ENCODE measurements at regions not wholly inside any gene's neighbourhood (a gene's known extent, or its start where the extent isn't known, plus 50 kb on each side); places are given as distances from the start of the nearest gene placed in this dataset.

DNA sequence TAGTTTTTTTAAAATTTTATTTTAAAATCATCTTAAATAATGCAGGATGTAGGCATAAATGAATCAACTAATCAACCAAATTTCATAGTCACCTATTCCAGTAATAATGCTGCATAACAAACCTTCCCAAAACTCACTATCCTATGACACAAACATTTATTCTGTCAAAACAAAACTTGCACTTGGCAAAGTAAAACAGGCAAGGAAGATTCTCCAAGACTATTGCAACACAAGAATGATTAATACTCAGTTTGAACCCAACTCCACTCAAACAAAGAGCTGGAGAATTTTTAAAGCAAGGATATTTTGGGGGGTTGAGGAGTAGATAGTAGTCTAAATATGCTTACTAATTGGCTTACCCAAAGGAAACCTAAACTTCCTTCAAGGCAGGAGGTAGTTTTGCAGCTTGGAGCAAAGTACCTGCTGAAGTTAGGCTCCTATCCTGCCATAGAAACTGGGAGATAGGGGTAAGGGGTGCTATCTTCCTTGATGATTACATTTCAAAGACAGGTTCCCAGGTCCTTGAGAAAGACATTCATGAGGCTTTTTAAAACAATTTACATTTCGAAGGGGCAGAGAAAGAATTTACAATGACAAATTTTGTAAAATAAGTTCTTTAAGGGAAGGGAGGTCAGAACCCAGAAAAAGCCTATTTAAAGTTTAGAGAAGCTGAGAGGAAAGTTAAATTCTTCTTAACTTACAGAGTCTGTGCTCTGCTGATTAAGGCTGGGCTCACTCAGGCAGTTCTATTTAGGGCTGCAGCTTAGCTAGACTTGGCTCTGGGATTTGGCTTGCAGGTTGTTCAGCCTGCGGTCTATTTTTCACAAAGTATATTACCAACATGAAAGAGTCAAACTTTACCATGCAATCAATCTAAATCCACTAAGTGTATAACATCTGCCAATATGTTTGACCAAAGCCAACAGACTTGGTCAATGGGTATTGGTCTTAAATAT, 549.0 kb downstream of the KCTD12 start:
- dilution Hi-C loops (cut with MboI; ENCODE audit: extremely low pct_ligation_motif_present, low sequenced_read_pairs) (no loop called here), intact Hi-C loops (cut with micrococcal nuclease) (no loop called here)
- H3K36me3 ChIP-seq (ENCODE audit: control insufficient read depth in 2 of 2, extremely low read depth in 1 of 2, insufficient read depth in 2 of 2, low read length in 2 of 2) = no peaks in the 10 kb centered on the region
- H3K4me2 ChIP-seq (ENCODE audit: insufficient read depth, low read length) = no peak overlapping the region
- H3K9me3 ChIP-seq (replicated peaks; ENCODE audit: control insufficient read depth, insufficient read depth, low read length) = no peaks in the 10 kb centered on the region
- no peak for FAIRE-seq
- no peak overlapping the region for H3K9ac ChIP-seq (replicated peaks; ENCODE audit: extremely low read depth, insufficient read depth, low read length)
- no peaks in the 10 kb centered on the region for H3K9me1 ChIP-seq (replicated peaks; ENCODE audit: control insufficient read depth, extremely low read depth, insufficient read depth, low read length)
- no TSS peak for BruUV-seq (replicated peaks)
- no peak for DNase-seq (ENCODE audit: low read depth, low spot score)
- H3K79me2 ChIP-seq (ENCODE audit: control insufficient read depth, insufficient read depth, low read length) = no peaks in the 10 kb centered on the region
- ChIA-PET POLR2A (no interaction called here), CTCF (no interaction called here)
- no peaks in the 10 kb centered on the region for H3K4me1 ChIP-seq (ENCODE audit: control insufficient read depth, extremely low read depth, insufficient read depth, low read length)
- H3K27ac ChIP-seq (ENCODE audit: insufficient read depth, low read depth, low read length) = no peak overlapping the region
- H3K4me3 ChIP-seq (replicated peaks in 1 of 3; ENCODE audit: insufficient read depth in 1 of 3, low read depth in 1 of 3, low read length in 3 of 3) = no peak overlapping the region
- H4K20me1 ChIP-seq (replicated peaks; ENCODE audit: control insufficient read depth, extremely low read depth, insufficient read depth, low read length) = no peaks in the 10 kb centered on the region
- no peaks in the 10 kb centered on the region for H3K27me3 ChIP-seq (ENCODE audit: control insufficient read depth in 2 of 2, insufficient read depth in 2 of 2, low read length in 2 of 2)
- no peak overlapping the region for H2AFZ ChIP-seq (ENCODE audit: low read depth, low read length)
- TF ChIP-seq JUN (IDR thresholded peaks at IDR 0.05; ENCODE audit: borderline replicate concordance, insufficient read depth, insufficient read length, low read depth) (no peak), MYC (IDR thresholded peaks at IDR 0.05; ENCODE audit: low read depth, low read length) (no peak), EZH2 (IDR thresholded peaks at IDR 0.05; ENCODE audit: borderline replicate concordance, low read depth, low read length, severe bottlenecking) (no peak), POLR2AphosphoS5 (IDR thresholded peaks at IDR 0.05; ENCODE audit: insufficient read depth, low read depth, low read length) (no peak)
- TF ChIP-seq, protein P1, sequence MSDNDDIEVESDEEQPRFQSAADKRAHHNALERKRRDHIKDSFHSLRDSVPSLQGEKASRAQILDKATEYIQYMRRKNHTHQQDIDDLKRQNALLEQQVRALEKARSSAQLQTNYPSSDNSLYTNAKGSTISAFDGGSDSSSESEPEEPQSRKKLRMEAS (IDR thresholded peaks at IDR 0.05; ENCODE audit: insufficient read depth, insufficient read length) = no peak

DNA sequence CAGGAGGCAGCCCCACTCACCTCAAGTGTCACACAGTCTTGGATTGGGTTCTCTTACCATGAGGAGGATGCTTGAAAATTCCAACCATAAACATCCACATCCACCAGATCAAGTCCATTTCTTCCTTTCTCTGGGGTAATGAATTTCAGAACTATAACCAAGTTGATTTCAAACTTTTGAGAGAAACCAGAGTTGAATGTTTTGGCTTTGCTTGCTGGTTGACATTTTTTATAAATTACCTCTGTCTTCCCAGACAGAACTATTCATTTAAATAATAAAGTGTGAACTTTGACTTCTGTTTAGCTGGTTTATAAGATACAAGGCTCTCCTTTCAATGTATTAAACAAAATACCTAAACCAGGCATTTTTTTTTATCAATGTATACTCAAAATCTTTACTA, 550.7 kb downstream of the KCTD12 start:
- intact Hi-C loops (cut with micrococcal nuclease) = no loop called here

More for the DNA sequence above, 550.7 kb downstream of the KCTD12 start:
- H3K9me1 ChIP-seq (replicated peaks; ENCODE audit: control insufficient read depth, extremely low read depth, insufficient read depth, low read length) = no peaks in the 10 kb centered on the region
- DNase-seq (ENCODE audit: low read depth, low spot score) (no peak), FAIRE-seq (no peak)
- CTCF ChIA-PET = no interaction called here
- TF ChIP-seq POLR2AphosphoS5 (IDR thresholded peaks at IDR 0.05; ENCODE audit: insufficient read depth, low read depth, low read length) (no peak), POLR2A (IDR thresholded peaks at IDR 0.05; ENCODE audit: low read depth, low read length) (no peak), MYC (IDR thresholded peaks at IDR 0.05; ENCODE audit: low read depth, low read length) (no peak), GATA2 (IDR thresholded peaks at IDR 0.05; ENCODE audit: insufficient read depth, insufficient read length, low read depth, low read length) (no peak), JUN (IDR thresholded peaks at IDR 0.05; ENCODE audit: borderline replicate concordance, insufficient read depth, insufficient read length, low read depth) (no peak)
- TF ChIP-seq, protein P1 (IDR thresholded peaks at IDR 0.05; ENCODE audit: insufficient read depth, insufficient read length) = no peak
- no peak overlapping the region for H3K4me3 ChIP-seq (replicated peaks in 1 of 3; ENCODE audit: insufficient read depth in 1 of 3, low read depth in 1 of 3, low read length in 3 of 3)
- dilution Hi-C loops (cut with MboI; ENCODE audit: extremely low pct_ligation_motif_present, low sequenced_read_pairs) = no loop called here
- POLR2A ChIA-PET = no interaction called here
- H2AFZ ChIP-seq (ENCODE audit: low read depth, low read length) = no peak overlapping the region
- no peaks in the 10 kb centered on the region for H4K20me1 ChIP-seq (replicated peaks; ENCODE audit: control insufficient read depth, extremely low read depth, insufficient read depth, low read length)
- H3K9me3 ChIP-seq (replicated peaks; ENCODE audit: control insufficient read depth, insufficient read depth, low read length) = no peaks in the 10 kb centered on the region
- no peaks in the 10 kb centered on the region for H3K4me1 ChIP-seq (ENCODE audit: control insufficient read depth, extremely low read depth, insufficient read depth, low read length)
- no peaks in the 10 kb centered on the region for H3K27me3 ChIP-seq (ENCODE audit: control insufficient read depth in 2 of 2, insufficient read depth in 2 of 2, low read length in 2 of 2)
- H3K9ac ChIP-seq (replicated peaks; ENCODE audit: extremely low read depth, insufficient read depth, low read length) = no peak overlapping the region
- H3K27ac ChIP-seq (ENCODE audit: insufficient read depth, low read depth, low read length) = no peak overlapping the region
- no peaks in the 10 kb centered on the region for H3K36me3 ChIP-seq (ENCODE audit: control insufficient read depth in 2 of 2, extremely low read depth in 1 of 2, insufficient read depth in 2 of 2, low read length in 2 of 2)
- BruUV-seq (replicated peaks) = no TSS peak
- no peak overlapping the region for H3K4me2 ChIP-seq (ENCODE audit: insufficient read depth, low read length)
- no peaks in the 10 kb centered on the region for H3K79me2 ChIP-seq (ENCODE audit: control insufficient read depth, insufficient read depth, low read length)

Measured in endothelial cell of umbilical vein (primary cell).